ENCODE measurements at regions not wholly inside any gene's neighbourhood (a gene's known extent, or its start where the extent isn't known, plus 50 kb on each side); places are given as distances from the start of the nearest gene placed in this dataset.

DNA sequence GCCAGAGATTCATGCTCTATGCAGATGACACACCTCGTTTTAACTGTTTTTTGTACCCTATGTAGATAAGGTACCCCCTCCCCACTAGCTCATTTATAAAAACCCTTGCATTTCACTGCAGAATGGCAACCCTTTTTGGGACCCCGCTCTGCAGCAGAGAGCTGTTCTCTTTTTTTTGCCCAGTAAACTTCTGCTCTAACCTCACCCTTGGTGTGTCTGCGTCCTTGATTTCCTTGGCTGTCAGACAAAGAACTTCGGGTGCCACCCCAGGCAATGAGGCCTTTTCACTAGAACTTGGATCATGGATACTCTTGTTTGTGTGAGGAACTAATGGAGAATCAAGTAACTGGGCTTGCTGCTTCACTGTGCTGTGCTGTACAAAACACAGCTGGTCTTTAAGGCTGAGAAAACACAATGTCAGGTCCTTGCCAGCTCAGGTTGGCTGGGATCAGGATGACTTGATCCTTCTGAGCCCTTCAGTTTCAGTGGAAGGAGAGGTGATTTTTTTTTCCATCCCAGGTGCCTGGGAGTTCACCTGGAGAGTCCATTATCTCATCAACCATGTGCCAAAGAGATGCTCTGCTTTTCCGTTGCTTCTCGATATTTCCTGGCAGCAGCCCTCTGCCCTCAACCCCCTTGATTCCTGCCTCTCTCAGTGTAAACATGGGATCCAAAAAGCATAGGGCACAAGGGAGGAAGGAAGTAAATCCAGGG lies 133.2 kb upstream of the FAM20A start:
- H3K4me1 ChIP-seq: peaks cover 11% of the 10 kb centered on the region
- intact Hi-C loops (cut with DNase I): no loop called here

DNA sequence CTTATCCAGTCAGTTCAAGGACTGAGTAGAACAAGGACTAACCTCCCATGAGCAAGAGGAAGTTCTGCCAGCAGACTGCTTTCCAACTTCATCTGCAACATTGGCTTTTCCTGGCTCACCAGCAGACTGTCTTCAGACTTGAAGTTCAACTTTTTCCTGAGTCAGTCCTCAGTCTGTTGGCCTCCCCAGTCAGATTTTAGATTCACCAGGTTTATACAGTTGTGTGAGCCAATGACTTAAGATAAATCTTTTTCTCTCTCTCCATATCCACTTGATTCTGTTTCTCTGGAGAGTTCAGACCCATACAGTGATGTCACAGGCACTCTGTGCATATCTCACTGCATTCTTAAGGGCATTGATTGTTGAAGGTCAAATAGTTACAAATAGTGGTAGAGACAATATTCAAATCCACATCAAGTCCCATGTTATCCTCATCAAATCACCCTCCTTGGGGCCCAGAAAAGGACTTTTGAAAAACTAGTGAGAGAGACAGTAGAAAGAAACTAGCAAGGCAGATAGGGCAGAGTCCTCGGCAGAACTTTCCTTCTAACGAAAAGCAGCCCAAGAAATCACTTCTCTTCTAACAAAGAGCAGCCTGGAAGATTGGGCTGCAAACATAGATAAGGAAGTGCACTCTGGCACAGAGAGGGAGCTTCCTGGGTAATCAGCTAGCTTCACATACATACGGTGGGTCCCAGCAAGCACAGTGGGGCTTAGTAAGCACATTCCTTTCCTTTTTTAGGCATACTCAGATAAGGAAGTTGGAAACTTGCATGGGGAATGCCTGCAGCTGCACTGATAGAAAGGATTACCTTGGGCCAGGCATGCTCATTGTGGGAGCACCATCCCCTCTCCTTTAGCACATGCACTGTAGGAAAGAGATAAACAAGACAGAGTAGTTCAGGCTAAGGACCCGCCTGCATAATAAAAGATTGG lies 132.3 kb upstream of the FAM20A start:
- intact Hi-C loops (cut with DNase I): no loop called here
- TF ChIP-seq POLR2AphosphoS5 (IDR thresholded peaks at IDR 0.05; ENCODE audit: insufficient read depth in 1 of 2, low read depth in 1 of 2) (no peak), POLR2A (IDR thresholded peaks at IDR 0.05) (no peak)
- TF ChIP-seq, protein P1, sequence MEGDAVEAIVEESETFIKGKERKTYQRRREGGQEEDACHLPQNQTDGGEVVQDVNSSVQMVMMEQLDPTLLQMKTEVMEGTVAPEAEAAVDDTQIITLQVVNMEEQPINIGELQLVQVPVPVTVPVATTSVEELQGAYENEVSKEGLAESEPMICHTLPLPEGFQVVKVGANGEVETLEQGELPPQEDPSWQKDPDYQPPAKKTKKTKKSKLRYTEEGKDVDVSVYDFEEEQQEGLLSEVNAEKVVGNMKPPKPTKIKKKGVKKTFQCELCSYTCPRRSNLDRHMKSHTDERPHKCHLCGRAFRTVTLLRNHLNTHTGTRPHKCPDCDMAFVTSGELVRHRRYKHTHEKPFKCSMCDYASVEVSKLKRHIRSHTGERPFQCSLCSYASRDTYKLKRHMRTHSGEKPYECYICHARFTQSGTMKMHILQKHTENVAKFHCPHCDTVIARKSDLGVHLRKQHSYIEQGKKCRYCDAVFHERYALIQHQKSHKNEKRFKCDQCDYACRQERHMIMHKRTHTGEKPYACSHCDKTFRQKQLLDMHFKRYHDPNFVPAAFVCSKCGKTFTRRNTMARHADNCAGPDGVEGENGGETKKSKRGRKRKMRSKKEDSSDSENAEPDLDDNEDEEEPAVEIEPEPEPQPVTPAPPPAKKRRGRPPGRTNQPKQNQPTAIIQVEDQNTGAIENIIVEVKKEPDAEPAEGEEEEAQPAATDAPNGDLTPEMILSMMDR (IDR thresholded peaks at IDR 0.05): no peak
- no peak overlapping the region for H3K27ac ChIP-seq
- no peak overlapping the region for H3K4me3 ChIP-seq
- H3K27me3 ChIP-seq: no peaks in the 10 kb centered on the region
- H3K4me1 ChIP-seq: peaks cover 11% of the 10 kb centered on the region
- H3K36me3 ChIP-seq: no peaks in the 10 kb centered on the region
- H3K9me3 ChIP-seq: no peaks in the 10 kb centered on the region
- no peak for DNase-seq (ENCODE audit: extremely low spot score in 2 of 2)

More for the DNA sequence above, 133.2 kb upstream of the FAM20A start:
- DNase-seq (ENCODE audit: extremely low spot score in 2 of 2): no peak
- H3K27ac ChIP-seq: no peak overlapping the region
- H3K27me3 ChIP-seq: no peaks in the 10 kb centered on the region
- H3K4me3 ChIP-seq: no peak overlapping the region
- TF ChIP-seq, protein P1 (IDR thresholded peaks at IDR 0.05): no peak
- TF ChIP-seq POLR2A (IDR thresholded peaks at IDR 0.05) (no peak), POLR2AphosphoS5 (IDR thresholded peaks at IDR 0.05; ENCODE audit: insufficient read depth in 1 of 2, low read depth in 1 of 2) (no peak)
- H3K36me3 ChIP-seq: no peaks in the 10 kb centered on the region
- no peaks in the 10 kb centered on the region for H3K9me3 ChIP-seq

DNA sequence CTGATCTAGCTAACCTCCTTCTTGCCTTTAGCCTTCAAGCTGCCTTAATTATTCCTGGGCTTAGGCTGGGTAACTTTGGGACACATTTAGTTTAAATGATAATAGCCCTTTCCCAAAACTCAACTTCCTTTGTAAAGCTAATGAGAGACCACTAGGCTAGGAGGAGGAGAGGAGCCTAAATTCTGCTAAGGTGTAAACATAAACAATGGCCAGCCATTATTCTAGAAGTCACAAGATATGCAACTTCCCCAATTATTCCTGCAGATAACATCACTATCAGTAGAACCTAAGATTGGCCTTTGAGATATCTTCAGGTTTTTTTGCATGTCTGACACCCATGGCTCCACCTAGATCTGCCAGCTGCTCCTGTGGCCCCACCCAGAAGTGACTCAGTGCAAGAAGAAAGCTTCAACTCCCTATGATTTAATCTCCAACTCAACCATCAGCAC lies 131.2 kb upstream of the FAM20A start:
- no peak overlapping the region for H3K4me3 ChIP-seq
- intact Hi-C loops (cut with DNase I): no loop called here
- H3K27me3 ChIP-seq: no peaks in the 10 kb centered on the region
- H3K4me1 ChIP-seq: peaks cover 11% of the 10 kb centered on the region
- H3K36me3 ChIP-seq: no peaks in the 10 kb centered on the region
- H3K27ac ChIP-seq: no peak overlapping the region
- TF ChIP-seq POLR2AphosphoS5 (IDR thresholded peaks at IDR 0.05; ENCODE audit: insufficient read depth in 1 of 2, low read depth in 1 of 2) (no peak), POLR2A (IDR thresholded peaks at IDR 0.05) (no peak)
- TF ChIP-seq, protein P1 (IDR thresholded peaks at IDR 0.05): no peak
- no peaks in the 10 kb centered on the region for H3K9me3 ChIP-seq
- no peak for DNase-seq (ENCODE audit: extremely low spot score in 2 of 2)

DNA sequence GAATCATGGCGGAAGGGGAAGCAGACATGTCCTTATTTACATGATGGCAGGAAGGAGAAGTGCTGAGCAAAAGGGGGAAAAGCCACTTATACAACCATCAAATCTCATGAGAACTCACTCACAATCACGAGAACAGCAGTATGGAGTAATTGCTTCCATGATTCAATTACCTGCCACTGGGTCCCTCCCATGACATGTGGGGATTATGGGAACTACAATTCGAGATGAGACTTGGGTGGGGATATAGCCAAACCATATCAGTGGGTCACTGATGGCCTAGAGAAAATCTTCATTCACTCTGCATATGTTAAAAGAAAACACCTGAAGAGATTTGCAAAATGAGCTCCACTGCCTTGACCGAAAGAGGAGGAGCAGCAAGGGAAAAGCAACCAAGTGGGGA lies 130.3 kb upstream of the FAM20A start:
- TF ChIP-seq POLR2AphosphoS5 (IDR thresholded peaks at IDR 0.05; ENCODE audit: insufficient read depth in 1 of 2, low read depth in 1 of 2) (no peak), POLR2A (IDR thresholded peaks at IDR 0.05) (no peak)
- TF ChIP-seq, protein P1 (IDR thresholded peaks at IDR 0.05): no peak
- intact Hi-C loops (cut with DNase I): no loop called here

More for the DNA sequence above, 130.3 kb upstream of the FAM20A start:
- no peak for DNase-seq (ENCODE audit: extremely low spot score in 2 of 2)
- Histone ChIP-seq H3K4me1 (peaks cover 11% of the 10 kb centered on the region), H3K27me3 (no peaks in the 10 kb centered on the region), H3K4me3 (no peak overlapping the region), H3K36me3 (no peaks in the 10 kb centered on the region), H3K9me3 (no peaks in the 10 kb centered on the region), H3K27ac (no peak overlapping the region)

Measured in vagina (tissue), 2 donors.